NCI-H69 (cell line): ENCODE measurements at regions not wholly inside any gene's neighbourhood (a gene's known extent, or its start where the extent isn't known, plus 50 kb on each side); places are given as distances from the start of the nearest gene placed in this dataset.
"Not testable (repeated sequence)": the region's sequence is repeated elsewhere in the genome, so short reads cannot be mapped to it uniquely, and the experiment has no call there.

Source experiments
- DNase-seq: peaks from one replicate; lab custom pipeline; 2025; lab: John Stamatoyannopoulos, UW

GRCh38 chr2:173547499-173547898 lies 192.8 kb downstream of the CDCA7 start:
- no peak for DNase-seq

- DNase-seq = no peak
These were observed 195.5 kb downstream of the CDCA7 start for GRCh38 chr2:173550143-173550542.

- DNase-seq = no peak
These were observed 197.9 kb downstream of the CDCA7 start for GRCh38 chr2:173552531-173552930.

- DNase-seq = no peak
These were observed 198.9 kb downstream of the CDCA7 start for GRCh38 chr2:173553593-173553992.

- DNase-seq = peak; percentile 66
These were observed 201.2 kb downstream of the CDCA7 start for GRCh38 chr2:173555833-173556232.

- no peak for DNase-seq
These were observed 202.1 kb downstream of the CDCA7 start for GRCh38 chr2:173556816-173557215.

- no peak for DNase-seq
These were observed 202.8 kb downstream of the CDCA7 start for GRCh38 chr2:173557497-173557896.

- DNase-seq = no peak
These were observed 212.8 kb downstream of the CDCA7 start for GRCh38 chr2:173567493-173567892.

- peak; percentile 11 for DNase-seq
These were observed 213.4 kb downstream of the CDCA7 start for GRCh38 chr2:173568054-173568453.

GRCh38 chr2:173571021-173571821 lies 216.5 kb downstream of the CDCA7 start:
- DNase-seq = peak; percentile 55

- DNase-seq = peak; percentile 6
These were observed 217.4 kb downstream of the CDCA7 start for GRCh38 chr2:173571887-173572680.

GRCh38 chr2:173572848-173573247 lies 218.2 kb downstream of the CDCA7 start:
- no peak for DNase-seq

- DNase-seq = not testable (repeated sequence)
These were observed 219.1 kb downstream of the CDCA7 start for GRCh38 chr2:173573782-173574181.

- no peak for DNase-seq
These were observed 219.8 kb downstream of the CDCA7 start for GRCh38 chr2:173574324-173575112.

GRCh38 chr2:173578404-173579107 lies 223.9 kb downstream of the CDCA7 start:
- no peak for DNase-seq

- DNase-seq = no peak
These were observed 225.7 kb downstream of the CDCA7 start for GRCh38 chr2:173580351-173580750.

GRCh38 chr2:173580956-173581355 lies 226.3 kb downstream of the CDCA7 start:
- DNase-seq = no peak

- no peak for DNase-seq
These were observed 228.5 kb downstream of the CDCA7 start for GRCh38 chr2:173583196-173583595.

- no peak for DNase-seq
These were observed 229.3 kb downstream of the CDCA7 start for GRCh38 chr2:173584000-173584399.

GRCh38 chr2:173584676-173585458 lies 230.2 kb downstream of the CDCA7 start:
- DNase-seq = no peak

GRCh38 chr2:173588931-173589369 lies 234.3 kb downstream of the CDCA7 start:
- DNase-seq = no peak
